HG03469 (cell line): ENCODE measurements at regions not wholly inside any gene's neighbourhood (a gene's known extent, or its start where the extent isn't known, plus 50 kb on each side); places are given as distances from the start of the nearest gene placed in this dataset.

Experiments
- ATAC-seq: cut with Tn5 transposase; IDR thresholded peaks from one replicate; pipeline ENCODE4 v1.9.1; 2021; ENCODE audit warnings: mild to moderate bottlenecking, moderate library complexity, moderate number of reproducible peaks; ENCODE audit not compliant: unreplicated experiment

GRCh38 chr6:14705841-14706377 is 540.0 kb upstream of the JARID2 start:
- no peak for ATAC-seq

GRCh38 chr6:14706378-14706929 is 539.4 kb upstream of the JARID2 start:
- no peak for ATAC-seq

GRCh38 chr6:14707276-14707675 is 538.6 kb upstream of the JARID2 start:
- no peak for ATAC-seq

GRCh38 chr6:14707971-14708465 is 537.9 kb upstream of the JARID2 start:
- ATAC-seq = no peak

- ATAC-seq = no peak
Observed at GRCh38 chr6:14709066-14709670, 536.7 kb upstream of the JARID2 start.

- ATAC-seq = no peak
Observed at GRCh38 chr6:14709900-14710299, 536.0 kb upstream of the JARID2 start.

GRCh38 chr6:14710421-14710820 is 535.4 kb upstream of the JARID2 start:
- no peak for ATAC-seq

- no peak for ATAC-seq
Observed at GRCh38 chr6:14711056-14711703, 534.7 kb upstream of the JARID2 start.

- no peak for ATAC-seq
Observed at GRCh38 chr6:14711704-14712379, 534.0 kb upstream of the JARID2 start.

GRCh38 chr6:14713008-14713960 is 532.6 kb upstream of the JARID2 start:
- ATAC-seq = no peak

GRCh38 chr6:14713966-14714631 is 531.8 kb upstream of the JARID2 start:
- ATAC-seq = no peak

GRCh38 chr6:14715076-14715475 is 530.8 kb upstream of the JARID2 start:
- no peak for ATAC-seq

GRCh38 chr6:14716499-14717146 is 529.2 kb upstream of the JARID2 start:
- ATAC-seq = no peak

GRCh38 chr6:14717307-14717706 is 528.6 kb upstream of the JARID2 start:
- no peak for ATAC-seq

GRCh38 chr6:14718861-14719260 is 527.0 kb upstream of the JARID2 start:
- no peak for ATAC-seq

GRCh38 chr6:14719270-14719669 is 526.6 kb upstream of the JARID2 start:
- no peak for ATAC-seq

GRCh38 chr6:14720411-14721102 is 525.3 kb upstream of the JARID2 start:
- no peak for ATAC-seq

- no peak for ATAC-seq
Observed at GRCh38 chr6:14721103-14721758, 524.6 kb upstream of the JARID2 start.
